GM12865 (cell line): ENCODE measurements at regions not wholly inside any gene's neighbourhood (a gene's known extent, or its start where the extent isn't known, plus 50 kb on each side); places are given as distances from the start of the nearest gene placed in this dataset.

Experiments
- DNase-seq: peaks from one replicate; pipeline ENCODE4 v3.0.0; 2010; ENCODE audit warnings: low read depth
- H3K4me3 ChIP-seq: 2 replicates; pipeline ENCODE4 v1.5.1; 2011; ENCODE audit warnings: mild to moderate bottlenecking, low read depth, low read length, control low read depth
- TF ChIP-seq, protein P1 (sequence below): IDR thresholded peaks from 2 replicates; pipeline ENCODE4 v1.5.1; 2011; ENCODE audit warnings: low read length, control low read depth, low read depth, inconsistent platforms; ENCODE audit not compliant: insufficient read depth; ENCODE audit errors: missing control alignments

DNA sequence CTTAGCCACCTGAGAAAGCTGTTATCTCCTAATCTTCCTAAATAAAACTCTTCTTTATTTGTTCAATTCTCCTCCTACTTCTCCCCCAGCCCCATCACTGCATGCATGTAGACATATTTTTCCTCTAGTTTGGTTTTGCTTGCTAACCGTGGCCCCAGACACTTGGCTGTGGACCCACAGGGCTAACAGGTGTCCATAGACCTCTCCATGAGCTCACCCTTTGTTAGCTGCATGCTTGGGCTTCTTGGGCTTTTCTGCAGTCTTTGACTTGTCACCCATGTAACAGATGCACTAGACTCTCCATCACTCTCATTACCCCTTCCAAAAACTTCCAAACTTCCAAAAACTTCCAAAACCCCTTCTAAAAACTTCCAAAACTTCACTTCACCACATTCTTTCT, 59.2 kb upstream of the PLEKHA5 start:
- DNase-seq, result no peak
- TF ChIP-seq, protein P1, sequence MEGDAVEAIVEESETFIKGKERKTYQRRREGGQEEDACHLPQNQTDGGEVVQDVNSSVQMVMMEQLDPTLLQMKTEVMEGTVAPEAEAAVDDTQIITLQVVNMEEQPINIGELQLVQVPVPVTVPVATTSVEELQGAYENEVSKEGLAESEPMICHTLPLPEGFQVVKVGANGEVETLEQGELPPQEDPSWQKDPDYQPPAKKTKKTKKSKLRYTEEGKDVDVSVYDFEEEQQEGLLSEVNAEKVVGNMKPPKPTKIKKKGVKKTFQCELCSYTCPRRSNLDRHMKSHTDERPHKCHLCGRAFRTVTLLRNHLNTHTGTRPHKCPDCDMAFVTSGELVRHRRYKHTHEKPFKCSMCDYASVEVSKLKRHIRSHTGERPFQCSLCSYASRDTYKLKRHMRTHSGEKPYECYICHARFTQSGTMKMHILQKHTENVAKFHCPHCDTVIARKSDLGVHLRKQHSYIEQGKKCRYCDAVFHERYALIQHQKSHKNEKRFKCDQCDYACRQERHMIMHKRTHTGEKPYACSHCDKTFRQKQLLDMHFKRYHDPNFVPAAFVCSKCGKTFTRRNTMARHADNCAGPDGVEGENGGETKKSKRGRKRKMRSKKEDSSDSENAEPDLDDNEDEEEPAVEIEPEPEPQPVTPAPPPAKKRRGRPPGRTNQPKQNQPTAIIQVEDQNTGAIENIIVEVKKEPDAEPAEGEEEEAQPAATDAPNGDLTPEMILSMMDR, result no peak

GRCh38 chr12:19074700-19075099, 54.8 kb upstream of the PLEKHA5 start:
- TF ChIP-seq, protein P1, result no peak
- no peak for DNase-seq
- H3K4me3 ChIP-seq, result no peak overlapping the region

More for the DNA sequence above, 59.2 kb upstream of the PLEKHA5 start:
- no peak overlapping the region for H3K4me3 ChIP-seq

DNA sequence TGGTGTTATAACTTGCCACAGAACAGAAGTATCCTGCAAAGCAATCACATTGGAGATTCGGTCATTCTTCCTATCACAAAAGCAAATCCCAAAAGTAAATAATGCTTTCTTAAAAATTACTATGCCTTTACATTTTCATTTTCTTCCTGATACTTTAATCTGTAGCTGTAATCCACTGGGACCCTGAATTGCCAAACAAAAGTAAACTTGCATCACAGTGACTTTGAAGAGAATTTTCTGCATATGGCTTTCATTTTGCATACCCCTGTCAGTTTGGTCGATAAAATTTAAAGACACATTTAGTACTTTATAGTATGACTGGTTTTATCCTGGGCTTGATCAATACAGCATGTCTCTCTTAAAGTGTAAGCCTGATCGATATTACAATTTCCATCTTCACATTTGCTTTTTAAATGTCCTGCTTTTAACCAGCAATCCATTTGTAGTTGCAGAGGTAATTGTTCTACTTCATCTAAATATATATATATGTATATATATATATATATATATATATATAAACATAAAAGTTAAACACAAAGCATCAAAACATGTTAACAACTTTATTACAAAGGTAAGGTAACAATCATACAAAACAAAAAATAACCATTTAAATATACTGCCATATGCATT, 53.7 kb upstream of the PLEKHA5 start:
- TF ChIP-seq, protein P1, result no peak
- DNase-seq, result no peak
- H3K4me3 ChIP-seq, result no peak overlapping the region
